Thyroid gland (tissue), 4 donors: ENCODE measurements at regions not wholly inside any gene's neighbourhood (a gene's known extent, or its start where the extent isn't known, plus 50 kb on each side); places are given as distances from the start of the nearest gene placed in this dataset.

Experiments used
- DNase-seq, 2 donors: peaks; one replicate each; pipeline ENCODE4 v3.0.0-alpha.2; 2019
- H3K27ac ChIP-seq, 3 donors: fragments of 200-600 bp; sonication (generic); 1 replicate in 2 of 3; 2 replicates in 1 of 3; pipeline ENCODE4 v1.5.1; 2016 to 2019; ENCODE audit warnings: mild to moderate bottlenecking in 1 of 3, moderate library complexity in 1 of 3
- H3K27me3 ChIP-seq: fragments of 200-600 bp; sonication (generic); one replicate; pipeline ENCODE4 v1.5.1; 2019
- H3K36me3 ChIP-seq, 2 donors: fragments of 200-600 bp; sonication (generic); one replicate each; pipeline ENCODE4 v1.5.1; 2016 to 2019
- H3K4me1 ChIP-seq, 2 donors: fragments of 200-600 bp; sonication (generic); one replicate each; pipeline ENCODE4 v1.5.1; 2017 to 2019
- H3K4me3 ChIP-seq, 3 donors: fragments of 200-600 bp; sonication (generic); replicated peaks in 1 of 3; 1 replicate in 2 of 3; 2 replicates in 1 of 3; pipeline ENCODE4 v1.5.1; 2016; ENCODE audit warnings: mild to moderate bottlenecking in 1 of 3
- H3K9me3 ChIP-seq: fragments of 200-600 bp; sonication (generic); one replicate; pipeline ENCODE4 v1.5.1; 2017
- CTCF ChIP-seq, 6 experiments: fragments of 200-600 bp in 3 of 6; fragments of 450-650 bp in 3 of 6; sonication (generic) in 3 of 6; IDR thresholded peaks; one replicate each; pipeline ENCODE4 v1.5.1; 2016 to 2019; ENCODE audit warnings: antibody characterized with exemption in 6 of 6, mild to moderate bottlenecking in 2 of 6, inconsistent platforms in 1 of 6, moderate library complexity in 1 of 6
- POLR2A ChIP-seq, 2 donors: fragments of 450-650 bp; IDR thresholded peaks; one replicate each; pipeline ENCODE4 v1.6.1; 2017; ENCODE audit warnings: antibody characterized with exemption in 2 of 2, mild to moderate bottlenecking in 2 of 2, moderate library complexity in 1 of 2
- WGBS, 2 donors: methylation state at CpG; one replicate each; pipeline ENCODE4 v1.1.5; 2017; 5-methylcytosine and 5-hydroxymethylcytosine counted together
- intact Hi-C: fragments of 100-400 bp; cut with DNase I; formaldehyde crosslinking; loops from one replicate; pipeline ENCODE4 v1.15.1; 2023

- intact Hi-C loops, result no loop called here
- H3K9me3 ChIP-seq, result no peaks in the 10 kb centered on the region
- TF ChIP-seq CTCF (IDR thresholded peaks at IDR 0.05), result no peak
- TF ChIP-seq POLR2A (IDR thresholded peaks at IDR 0.05), result no peak
- no peak overlapping the region for H3K27ac ChIP-seq
- no peaks in the 10 kb centered on the region for H3K36me3 ChIP-seq
- H3K4me3 ChIP-seq, result no peak overlapping the region
- H3K4me1 ChIP-seq, result no peaks in the 10 kb centered on the region
- no peaks in the 10 kb centered on the region for H3K27me3 ChIP-seq
- no peak for DNase-seq
- WGBS, 2 donors, result 77 to 80% methylated on average over 4 of the region's 4 CpGs
Observed at GRCh38 chr5:8944005-8944404, 601.9 kb downstream of the SEMA5A start.

- intact Hi-C loops, result no loop called here
- WGBS, 2 donors, result 61 to 83% methylated on average over 2 of the region's 2 CpGs
- no peaks in the 10 kb centered on the region for H3K4me1 ChIP-seq
- TF ChIP-seq POLR2A (IDR thresholded peaks at IDR 0.05) (no peak), CTCF (IDR thresholded peaks at IDR 0.05) (no peak)
- H3K36me3 ChIP-seq, result no peaks in the 10 kb centered on the region
- no peaks in the 10 kb centered on the region for H3K9me3 ChIP-seq
- no peak overlapping the region for H3K27ac ChIP-seq
- DNase-seq, result no peak
- H3K27me3 ChIP-seq, result no peaks in the 10 kb centered on the region
- no peak overlapping the region for H3K4me3 ChIP-seq
Observed at GRCh38 chr5:8945972-8946371, 599.9 kb downstream of the SEMA5A start.

GRCh38 chr5:8949908-8950307, 596.0 kb downstream of the SEMA5A start:
- WGBS, 2 donors, result 69 to 79% methylated on average over 2 of the region's 2 CpGs
- Histone ChIP-seq H3K27ac (no peak overlapping the region), H3K36me3 (no peaks in the 10 kb centered on the region), H3K4me3 (no peak overlapping the region), H3K27me3 (no peaks in the 10 kb centered on the region), H3K4me1 (no peaks in the 10 kb centered on the region), H3K9me3 (no peaks in the 10 kb centered on the region)
- intact Hi-C loops, result no loop called here
- TF ChIP-seq POLR2A (IDR thresholded peaks at IDR 0.05) (no peak), CTCF (IDR thresholded peaks at IDR 0.05) (no peak)
- no peak for DNase-seq

GRCh38 chr5:8952147-8952546, 593.7 kb downstream of the SEMA5A start:
- intact Hi-C loops, result no loop called here
- H3K36me3 ChIP-seq, result no peaks in the 10 kb centered on the region
- no peaks in the 10 kb centered on the region for H3K9me3 ChIP-seq
- no peaks in the 10 kb centered on the region for H3K4me1 ChIP-seq
- no peak for DNase-seq
- no peaks in the 10 kb centered on the region for H3K27me3 ChIP-seq
- H3K4me3 ChIP-seq, result no peak overlapping the region
- H3K27ac ChIP-seq, result no peak overlapping the region
- TF ChIP-seq CTCF (IDR thresholded peaks at IDR 0.05) (no peak), POLR2A (IDR thresholded peaks at IDR 0.05) (no peak)

- WGBS, 2 donors, result 38 to 50% methylated on average over 1 of the region's 1 CpG
- DNase-seq, result no peak
- Histone ChIP-seq H3K36me3 (no peaks in the 10 kb centered on the region), H3K27me3 (no peaks in the 10 kb centered on the region), H3K4me1 (no peaks in the 10 kb centered on the region), H3K4me3 (no peak overlapping the region), H3K27ac (no peak overlapping the region), H3K9me3 (no peaks in the 10 kb centered on the region)
- intact Hi-C loops, result no loop called here
- TF ChIP-seq CTCF (IDR thresholded peaks at IDR 0.05), result no peak
- no peak for TF ChIP-seq POLR2A (IDR thresholded peaks at IDR 0.05)
Observed at GRCh38 chr5:8953016-8953415, 592.9 kb downstream of the SEMA5A start.
